MM.1S (cell line): ENCODE measurements at regions not wholly inside any gene's neighbourhood (a gene's known extent, or its start where the extent isn't known, plus 50 kb on each side); places are given as distances from the start of the nearest gene placed in this dataset.

Experiments
- DNase-seq: peaks from one replicate; pipeline ENCODE4 v3.0.0-alpha.2; 2015
- H2AFZ ChIP-seq: fragments of 300-600 bp; sonication (generic); 2 replicates; pipeline ENCODE4 v1.6.0; 2016; ENCODE audit warnings: antibody characterized with exemption, low read length
- H3F3A ChIP-seq: fragments of 300-600 bp; sonication (generic); 2 replicates; pipeline ENCODE4 v1.6.1; 2016; ENCODE audit warnings: mild to moderate bottlenecking, antibody characterized with exemption, low read length, moderate library complexity, mixed read lengths; ENCODE audit not compliant: insufficient read depth
- H3K27ac ChIP-seq: fragments of 300-600 bp; sonication (generic); 2 replicates; pipeline ENCODE4 v1.5.1; 2016; ENCODE audit warnings: mild to moderate bottlenecking, low read length
- H3K27me3 ChIP-seq: fragments of 300-600 bp; sonication (generic); replicated peaks from 2 replicates; pipeline ENCODE4 v1.6.0; 2016; ENCODE audit warnings: low read length; ENCODE audit not compliant: insufficient read depth
- H3K36me3 ChIP-seq: fragments of 300-600 bp; sonication (generic); replicated peaks from 2 replicates; pipeline ENCODE4 v1.6.1; 2016; ENCODE audit warnings: mild to moderate bottlenecking, low read length, mixed read lengths; ENCODE audit not compliant: insufficient read depth
- H3K4me1 ChIP-seq: fragments of 300-600 bp; sonication (generic); 2 replicates; pipeline ENCODE4 v1.6.1; 2016; ENCODE audit warnings: low read length, mixed read lengths
- H3K4me2 ChIP-seq: fragments of 300-600 bp; sonication (generic); 2 replicates; pipeline ENCODE4 v1.6.0; 2016; ENCODE audit warnings: low read depth, low read length
- H3K4me3 ChIP-seq: fragments of 300-600 bp; sonication (generic); 2 replicates; pipeline ENCODE4 v1.5.1; 2016; ENCODE audit warnings: low read length, mixed read lengths
- H3K79me2 ChIP-seq: fragments of 300-600 bp; sonication (generic); 2 replicates; pipeline ENCODE4 v1.6.1; 2016; ENCODE audit warnings: mixed run types, low read length, mixed read lengths
- H3K9ac ChIP-seq: fragments of 300-600 bp; sonication (generic); 2 replicates; pipeline ENCODE4 v1.6.1; 2016; ENCODE audit warnings: low read length, mixed read lengths
- H3K9me2 ChIP-seq: fragments of 300-600 bp; sonication (generic); replicated peaks from 2 replicates; pipeline ENCODE4 v1.6.1; 2016; ENCODE audit warnings: mild to moderate bottlenecking, low read length, mixed read lengths; ENCODE audit not compliant: insufficient read depth
- H3K9me3 ChIP-seq: fragments of 300-600 bp; sonication (generic); replicated peaks from 2 replicates; pipeline ENCODE4 v1.6.1; 2016; ENCODE audit warnings: mild to moderate bottlenecking, low read length, mixed read lengths; ENCODE audit not compliant: insufficient read depth
- H4K20me1 ChIP-seq: fragments of 300-600 bp; sonication (generic); 2 replicates; pipeline ENCODE4 v1.6.1; 2016; ENCODE audit warnings: mild to moderate bottlenecking, low read length, moderate library complexity, mixed read lengths; ENCODE audit not compliant: insufficient read depth
- EZH2 ChIP-seq: fragments of 300-600 bp; sonication (generic); optimal IDR thresholded peaks from 2 replicates; pipeline ENCODE3; 2017; ENCODE audit warnings: low read depth, mild to moderate bottlenecking, antibody characterized with exemption, low read length, mixed read lengths
- EZH2phosphoT487 ChIP-seq: fragments of 300-600 bp; sonication (generic); IDR thresholded peaks from 2 replicates; pipeline ENCODE4 v1.6.1; 2018; ENCODE audit warnings: antibody characterized with exemption, low read length
- TF ChIP-seq, protein P1 (sequence below): fragments of 300-600 bp; sonication (generic); IDR thresholded peaks from 2 replicates; pipeline ENCODE4 v1.5.1; 2016; ENCODE audit warnings: antibody characterized with exemption, low read length, mixed read lengths

DNA sequence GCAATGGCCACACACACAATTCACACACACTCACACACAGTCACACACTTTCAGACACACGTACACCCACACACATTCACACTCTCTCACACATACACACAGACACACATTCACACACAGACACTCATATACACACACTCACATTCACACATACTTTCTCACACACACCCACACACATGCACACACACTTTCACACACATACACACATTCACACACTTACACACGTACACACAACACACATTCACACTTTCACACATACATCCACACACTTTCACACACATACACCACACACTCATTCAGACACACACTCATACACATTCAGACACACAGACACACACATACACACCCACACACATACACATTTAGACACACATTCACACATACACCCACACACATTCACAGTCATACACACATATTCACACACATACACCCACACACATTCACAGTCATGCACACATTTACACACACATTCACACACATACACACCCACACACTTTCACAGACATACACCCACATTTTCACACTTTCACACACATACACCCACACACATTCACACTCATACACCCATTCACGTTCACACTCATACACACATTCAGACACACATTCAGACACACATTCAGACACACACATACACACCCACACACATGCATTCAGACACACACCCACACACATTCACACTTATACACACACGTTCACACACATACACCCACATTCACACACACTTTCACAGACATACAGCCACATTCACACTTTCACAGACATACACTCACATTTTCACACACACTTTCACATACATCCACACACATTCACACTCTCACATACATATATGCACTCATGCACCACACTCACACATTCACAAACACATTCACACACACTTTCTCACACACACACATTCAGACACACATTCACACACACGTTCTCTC is 52.6 kb upstream of the C14orf180 start:
- no peak overlapping the region for H3K4me3 ChIP-seq
- no peaks in the 10 kb centered on the region for H4K20me1 ChIP-seq
- no peaks in the 10 kb centered on the region for H3K79me2 ChIP-seq
- no peak overlapping the region for H3K4me2 ChIP-seq
- peaks cover 18% of the 10 kb centered on the region; the same call in 1 of the 2 replicates for H3K27me3 ChIP-seq
- no peak overlapping the region for H3K9ac ChIP-seq
- no peak overlapping the region for H3K27ac ChIP-seq
- DNase-seq: no peak
- H2AFZ ChIP-seq: no peak overlapping the region
- H3K4me1 ChIP-seq: no peaks in the 10 kb centered on the region
- H3K36me3 ChIP-seq: no peaks in the 10 kb centered on the region
- no peaks in the 10 kb centered on the region for H3F3A ChIP-seq
- no peak for TF ChIP-seq EZH2phosphoT487
- no peak for TF ChIP-seq EZH2
- TF ChIP-seq, protein P1, sequence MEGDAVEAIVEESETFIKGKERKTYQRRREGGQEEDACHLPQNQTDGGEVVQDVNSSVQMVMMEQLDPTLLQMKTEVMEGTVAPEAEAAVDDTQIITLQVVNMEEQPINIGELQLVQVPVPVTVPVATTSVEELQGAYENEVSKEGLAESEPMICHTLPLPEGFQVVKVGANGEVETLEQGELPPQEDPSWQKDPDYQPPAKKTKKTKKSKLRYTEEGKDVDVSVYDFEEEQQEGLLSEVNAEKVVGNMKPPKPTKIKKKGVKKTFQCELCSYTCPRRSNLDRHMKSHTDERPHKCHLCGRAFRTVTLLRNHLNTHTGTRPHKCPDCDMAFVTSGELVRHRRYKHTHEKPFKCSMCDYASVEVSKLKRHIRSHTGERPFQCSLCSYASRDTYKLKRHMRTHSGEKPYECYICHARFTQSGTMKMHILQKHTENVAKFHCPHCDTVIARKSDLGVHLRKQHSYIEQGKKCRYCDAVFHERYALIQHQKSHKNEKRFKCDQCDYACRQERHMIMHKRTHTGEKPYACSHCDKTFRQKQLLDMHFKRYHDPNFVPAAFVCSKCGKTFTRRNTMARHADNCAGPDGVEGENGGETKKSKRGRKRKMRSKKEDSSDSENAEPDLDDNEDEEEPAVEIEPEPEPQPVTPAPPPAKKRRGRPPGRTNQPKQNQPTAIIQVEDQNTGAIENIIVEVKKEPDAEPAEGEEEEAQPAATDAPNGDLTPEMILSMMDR: no peak
- no peaks in the 10 kb centered on the region for H3K9me3 ChIP-seq
- no peaks in the 10 kb centered on the region for H3K9me2 ChIP-seq

DNA sequence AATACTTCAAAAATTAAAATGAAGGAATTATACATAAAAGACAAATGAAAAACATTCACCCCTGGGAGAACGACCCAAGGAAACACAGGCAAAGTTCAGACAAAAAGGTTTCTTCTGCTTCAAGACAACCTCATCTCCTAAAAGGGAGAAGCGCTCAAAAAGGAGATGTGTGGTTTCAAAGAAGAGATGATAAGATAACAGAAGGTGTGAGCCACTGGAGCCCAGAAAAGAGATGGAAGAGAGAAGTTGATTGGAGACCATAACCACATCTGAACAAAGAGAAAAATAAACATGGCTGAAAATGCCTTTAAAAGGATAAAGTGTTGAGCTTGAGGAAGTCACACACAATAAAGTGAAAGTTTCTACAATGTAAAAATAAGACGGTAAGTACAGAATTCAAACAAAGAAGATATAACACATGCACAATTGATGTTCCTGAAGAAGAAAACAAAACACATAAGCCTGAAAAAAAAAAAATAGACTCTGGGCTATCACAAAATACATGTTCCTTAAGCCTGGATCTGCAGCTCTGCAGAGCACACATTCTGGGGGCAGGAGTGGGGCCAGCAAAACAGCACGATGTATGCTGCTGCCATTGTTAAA is 51.6 kb upstream of the C14orf180 start:
- Histone ChIP-seq H3K27me3 (peaks cover 18% of the 10 kb centered on the region; the same call in 1 of the 2 replicates), H3K27ac (no peak overlapping the region), H3K79me2 (no peaks in the 10 kb centered on the region), H3K4me1 (no peaks in the 10 kb centered on the region), H3K9me3 (no peaks in the 10 kb centered on the region), H3F3A (no peaks in the 10 kb centered on the region), H3K9ac (no peak overlapping the region), H2AFZ (no peak overlapping the region), H3K9me2 (no peaks in the 10 kb centered on the region), H3K4me2 (no peak overlapping the region), H3K4me3 (no peak overlapping the region), H4K20me1 (no peaks in the 10 kb centered on the region), H3K36me3 (no peaks in the 10 kb centered on the region)
- TF ChIP-seq, protein P1: no peak
- no peak for TF ChIP-seq EZH2phosphoT487
- no peak for TF ChIP-seq EZH2
- no peak for DNase-seq

DNA sequence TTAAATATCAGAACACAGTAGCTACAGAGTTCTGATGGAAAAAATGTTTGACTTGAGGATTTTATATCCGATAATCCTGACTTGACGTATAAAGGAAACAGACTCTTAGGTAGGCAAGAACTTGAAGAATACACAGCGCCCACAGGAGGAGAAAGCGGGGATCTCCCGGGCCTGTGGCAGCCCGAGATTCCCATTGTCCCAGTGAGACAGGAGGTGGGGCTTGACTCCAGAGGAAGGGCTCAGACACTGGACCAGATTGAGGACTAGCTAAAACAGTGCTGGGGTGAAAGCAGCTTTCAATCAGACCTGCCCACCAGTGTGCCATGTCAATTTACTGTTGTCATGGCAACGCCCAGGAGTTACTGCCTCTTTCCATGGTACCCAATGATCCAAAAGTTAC is 51.1 kb upstream of the C14orf180 start:
- H3K79me2 ChIP-seq: no peaks in the 10 kb centered on the region
- H3K4me1 ChIP-seq: no peaks in the 10 kb centered on the region
- peaks cover 18% of the 10 kb centered on the region; the same call in 1 of the 2 replicates for H3K27me3 ChIP-seq
- H3K4me3 ChIP-seq: no peak overlapping the region
- H3K36me3 ChIP-seq: no peaks in the 10 kb centered on the region
- DNase-seq: no peak
- H3K9ac ChIP-seq: no peak overlapping the region
- no peaks in the 10 kb centered on the region for H3K9me3 ChIP-seq
- H2AFZ ChIP-seq: no peak overlapping the region
- no peak for TF ChIP-seq EZH2
- TF ChIP-seq, protein P1: no peak
- no peak overlapping the region for H3K4me2 ChIP-seq
- H4K20me1 ChIP-seq: no peaks in the 10 kb centered on the region
- H3F3A ChIP-seq: no peaks in the 10 kb centered on the region
- no peaks in the 10 kb centered on the region for H3K9me2 ChIP-seq
- H3K27ac ChIP-seq: no peak overlapping the region
